ENCODE measurements at regions not wholly inside any gene's neighbourhood (a gene's known extent, or its start where the extent isn't known, plus 50 kb on each side); places are given as distances from the start of the nearest gene placed in this dataset.
A peak's percentile ranks its signal among the peaks of the same experiment; 100 is the strongest.
"Not testable (repeated sequence)": the region's sequence is repeated elsewhere in the genome, so short reads cannot be mapped to it uniquely, and the experiment has no call there.

DNA sequence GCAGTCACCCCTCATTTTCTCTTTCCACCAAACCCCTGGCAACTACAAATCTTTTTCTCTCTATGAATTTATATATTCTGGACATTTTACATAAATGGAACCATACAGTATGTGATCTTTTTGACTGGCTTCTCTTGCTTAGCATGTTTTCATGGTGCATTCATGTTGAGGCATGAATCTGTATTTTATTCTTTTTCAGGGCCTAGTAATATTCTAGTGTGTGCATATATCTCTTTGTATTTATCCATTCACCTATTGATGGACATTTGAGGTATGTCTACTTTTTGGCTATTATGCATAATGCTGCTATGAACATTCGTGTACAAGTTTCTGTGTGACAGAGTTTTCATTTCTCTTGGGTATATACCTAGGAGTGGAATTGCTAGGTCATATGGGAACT is 78.2 kb downstream of the HACD1 start:
- CTCF ChIA-PET = no interaction called here
- H3K27me3 Mint-ChIP-seq = peaks cover 12% of the 10 kb centered on the region
- H3K27ac Mint-ChIP-seq = no peak overlapping the region
- no peak for DNase-seq
- H3K9me3 Mint-ChIP-seq = peaks cover 4% of the 10 kb centered on the region
- no peaks in the 10 kb centered on the region for H3K4me1 Mint-ChIP-seq
- no peak overlapping the region for H3K4me3 Mint-ChIP-seq
- no peaks in the 10 kb centered on the region for H3K36me3 Mint-ChIP-seq (ENCODE audit: low read depth)
- POLR2A ChIA-PET = no interaction called here

DNA sequence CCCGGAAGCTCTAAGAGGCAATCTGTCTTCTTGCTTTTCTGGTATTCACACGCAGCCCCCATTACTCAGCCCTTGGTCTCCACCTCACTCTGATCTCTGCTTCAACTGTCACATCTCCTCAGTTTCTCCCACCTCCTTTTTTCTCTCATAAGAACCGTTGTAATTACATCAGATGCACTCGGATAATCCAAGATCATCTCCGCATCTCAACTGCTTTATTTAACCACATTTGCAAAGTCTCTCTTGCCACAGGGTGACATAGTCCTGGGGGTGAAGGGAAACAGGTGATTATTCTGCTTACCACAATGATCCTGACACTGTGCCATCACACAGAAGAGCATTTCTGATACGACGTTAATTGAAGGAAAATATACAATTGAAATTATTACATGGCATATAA is 79.9 kb downstream of the HACD1 start:
- Mint-ChIP-seq H3K9me3 (peaks cover 4% of the 10 kb centered on the region), H3K27ac (no peak overlapping the region), H3K4me3 (no peak overlapping the region), H3K27me3 (peaks cover 12% of the 10 kb centered on the region), H3K36me3 (ENCODE audit: low read depth) (no peaks in the 10 kb centered on the region), H3K4me1 (no peaks in the 10 kb centered on the region)
- DNase-seq = no peak
- ChIA-PET CTCF (no interaction called here), POLR2A (no interaction called here)

DNA sequence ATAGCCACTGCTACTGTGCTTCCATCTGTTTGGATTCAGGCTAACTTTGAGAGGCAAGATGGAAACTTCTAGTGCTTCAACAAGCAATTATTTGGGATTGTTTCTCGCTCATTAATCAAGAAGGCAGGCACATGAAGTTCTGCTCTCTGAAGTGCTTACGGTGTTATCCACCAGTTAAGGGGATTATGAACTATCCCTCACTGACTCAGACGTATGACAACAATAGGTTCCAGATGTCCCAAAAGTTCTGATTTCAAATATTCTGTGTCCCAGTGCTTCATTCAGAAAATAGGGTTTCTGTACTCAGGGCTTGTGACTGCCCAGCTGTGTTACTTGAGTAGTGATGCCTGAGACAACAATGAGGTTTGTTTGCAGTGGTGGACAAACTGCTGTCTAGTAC is 81.0 kb downstream of the HACD1 start:
- POLR2A ChIA-PET = no interaction called here
- H3K27ac Mint-ChIP-seq = no peak overlapping the region
- DNase-seq = no peak
- peaks cover 4% of the 10 kb centered on the region for H3K9me3 Mint-ChIP-seq
- H3K4me3 Mint-ChIP-seq = no peak overlapping the region
- no peaks in the 10 kb centered on the region for H3K36me3 Mint-ChIP-seq (ENCODE audit: low read depth)
- CTCF ChIA-PET = interaction anchor here (0.6 kb wide), 1 partner anchor 104 kb away, joined by 4 read pairs; no protein-coding TSS in a partner anchor
- H3K27me3 Mint-ChIP-seq = peaks cover 11% of the 10 kb centered on the region
- H3K4me1 Mint-ChIP-seq = no peaks in the 10 kb centered on the region

DNA sequence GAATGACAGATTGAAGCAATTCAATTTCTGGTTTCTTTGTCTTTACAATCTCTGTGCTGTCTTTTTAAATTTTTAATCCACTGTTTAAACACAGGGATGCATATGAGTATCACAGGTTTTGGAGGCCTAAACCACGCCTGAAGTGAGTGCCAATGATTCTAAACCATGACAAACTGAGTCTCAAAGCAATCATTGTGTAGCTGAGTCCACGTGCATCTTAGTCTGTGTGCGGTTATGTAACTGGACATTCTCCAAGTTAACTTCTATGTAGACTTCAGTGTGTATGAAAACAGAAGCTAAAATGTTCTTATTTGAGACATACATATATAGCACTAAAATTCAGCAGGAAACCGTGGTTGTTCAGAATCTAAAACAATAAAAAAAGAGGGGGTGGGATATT is 79.3 kb upstream of the ST8SIA6 start:
- CTCF ChIA-PET = no interaction called here
- Mint-ChIP-seq H3K27ac (no peak overlapping the region), H3K9me3 (peaks cover under 1% of the 10 kb centered on the region), H3K4me1 (no peaks in the 10 kb centered on the region), H3K36me3 (ENCODE audit: low read depth) (no peaks in the 10 kb centered on the region), H3K27me3 (peaks cover 9% of the 10 kb centered on the region), H3K4me3 (no peak overlapping the region)
- DNase-seq = no peak
- POLR2A ChIA-PET = no interaction called here

DNA sequence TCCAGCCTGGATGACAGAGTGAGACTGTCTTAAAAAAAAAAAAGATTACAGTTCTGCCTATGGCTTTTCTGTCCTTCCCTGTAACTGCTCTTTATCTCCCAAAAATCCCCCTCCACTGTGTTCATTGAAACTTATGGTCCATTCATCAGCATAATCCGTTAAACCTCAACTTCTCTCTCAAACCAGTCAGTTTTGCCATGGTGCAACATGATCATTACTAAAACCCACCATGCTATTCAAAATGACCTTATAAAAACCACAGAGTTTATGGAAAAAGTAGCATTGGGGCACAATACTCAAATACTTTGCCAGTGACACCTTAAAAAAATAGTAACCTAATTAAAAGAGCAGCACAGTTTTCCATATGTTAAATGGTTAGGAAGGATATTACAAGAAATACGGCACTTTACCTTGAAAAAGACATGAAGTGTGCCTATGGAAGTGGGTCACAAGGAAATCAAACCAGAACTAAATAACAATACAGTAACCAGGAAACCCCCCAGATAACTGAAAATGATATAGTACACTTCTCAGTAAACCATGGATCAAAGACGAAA is 74.0 kb upstream of the ST8SIA6 start:
- H3K36me3 Mint-ChIP-seq (ENCODE audit: low read depth) = no peaks in the 10 kb centered on the region
- peaks cover 3% of the 10 kb centered on the region for H3K9me3 Mint-ChIP-seq
- H3K4me1 Mint-ChIP-seq = no peaks in the 10 kb centered on the region
- H3K27ac Mint-ChIP-seq = no peak overlapping the region
- H3K4me3 Mint-ChIP-seq = no peak overlapping the region
- peaks cover 8% of the 10 kb centered on the region for H3K27me3 Mint-ChIP-seq
- DNase-seq = no peak
- CTCF ChIA-PET = no interaction called here
- POLR2A ChIA-PET = no interaction called here

DNA sequence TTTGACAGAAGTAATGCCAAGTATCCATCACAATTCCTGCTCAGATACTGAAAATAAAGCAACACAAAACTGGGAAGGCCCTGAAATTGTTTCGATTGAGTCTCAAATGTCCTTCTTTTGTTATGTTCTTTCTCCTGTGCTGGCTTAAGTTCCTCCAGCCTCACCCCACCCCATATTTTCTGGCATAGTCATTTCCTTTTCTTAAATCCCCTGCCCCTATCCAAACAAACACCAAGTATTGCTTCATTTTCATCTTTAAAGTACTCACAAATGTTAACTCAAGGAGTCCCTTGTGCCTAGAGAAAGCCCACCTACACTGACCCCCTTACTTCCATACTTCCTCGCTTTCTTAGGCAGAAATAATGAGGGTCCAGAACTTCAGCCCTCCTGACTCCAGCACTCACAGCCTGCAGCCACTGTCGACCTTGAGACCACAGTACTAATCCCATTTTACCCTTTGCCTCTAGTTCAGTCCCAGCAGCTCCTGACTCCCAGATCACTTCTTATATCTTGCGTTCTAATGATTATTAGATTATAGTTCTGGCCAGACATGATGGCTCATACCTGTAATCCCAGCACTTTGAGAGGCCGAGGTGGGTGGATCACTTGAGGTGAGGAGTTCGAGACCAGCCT is 73.2 kb upstream of the ST8SIA6 start:
- DNase-seq = no peak
- Mint-ChIP-seq H3K36me3 (ENCODE audit: low read depth) (no peaks in the 10 kb centered on the region), H3K27ac (no peak overlapping the region), H3K27me3 (peaks cover 14% of the 10 kb centered on the region), H3K9me3 (peaks cover 3% of the 10 kb centered on the region), H3K4me3 (no peak overlapping the region), H3K4me1 (no peaks in the 10 kb centered on the region)
- POLR2A ChIA-PET = no interaction called here
- CTCF ChIA-PET = no interaction called here

DNA sequence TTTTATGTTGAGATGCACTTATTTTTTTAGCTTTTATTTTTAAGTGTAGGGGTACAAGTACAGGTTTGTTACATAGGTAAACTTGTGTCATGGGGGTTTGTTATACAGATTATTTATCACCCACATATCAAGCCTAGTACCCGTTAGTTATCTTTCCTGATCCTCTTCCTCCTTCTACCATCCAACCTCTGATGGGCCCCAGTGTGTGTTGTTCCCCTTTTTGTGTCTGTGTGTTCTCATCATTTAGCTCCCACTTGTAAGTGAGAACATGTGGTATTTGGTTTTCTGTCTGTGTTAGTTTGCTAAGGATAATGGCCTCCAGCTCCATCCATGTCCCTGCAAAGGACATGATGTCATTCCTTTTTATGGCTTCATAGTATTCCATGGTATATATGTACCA is 72.2 kb upstream of the ST8SIA6 start:
- H3K4me1 Mint-ChIP-seq; CTCF ChIA-PET; H3K36me3 Mint-ChIP-seq (ENCODE audit: low read depth); POLR2A ChIA-PET; H3K9me3 Mint-ChIP-seq; DNase-seq; H3K27ac Mint-ChIP-seq; H3K4me3 Mint-ChIP-seq: not testable (repeated sequence)
- peaks cover 16% of the 10 kb centered on the region for H3K27me3 Mint-ChIP-seq

DNA sequence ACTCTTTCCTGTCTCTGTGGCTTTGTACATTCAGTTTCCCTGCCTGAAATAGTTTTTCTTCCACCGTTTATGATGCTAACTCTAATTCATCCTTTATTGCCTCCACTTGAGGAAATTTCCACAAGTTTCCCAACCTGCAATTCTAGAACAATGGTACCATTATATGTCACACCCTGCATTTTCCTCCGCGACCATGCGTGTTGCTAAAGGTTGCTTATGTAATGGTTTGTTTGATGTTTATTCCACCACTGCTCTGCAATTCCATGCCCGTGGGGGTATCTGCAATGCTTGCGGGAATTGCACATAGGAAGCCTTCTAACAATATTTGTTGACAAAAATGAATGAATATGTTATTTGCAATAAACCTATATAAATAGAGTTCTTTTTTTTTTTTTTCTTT is 69.5 kb upstream of the ST8SIA6 start:
- H3K27ac Mint-ChIP-seq = no peak overlapping the region
- CTCF ChIA-PET = interaction anchor here (0.7 kb wide), 2 partner anchors 72 to 100 kb away, joined by 3 read pairs; no protein-coding TSS in a partner anchor
- POLR2A ChIA-PET = no interaction called here

DNA sequence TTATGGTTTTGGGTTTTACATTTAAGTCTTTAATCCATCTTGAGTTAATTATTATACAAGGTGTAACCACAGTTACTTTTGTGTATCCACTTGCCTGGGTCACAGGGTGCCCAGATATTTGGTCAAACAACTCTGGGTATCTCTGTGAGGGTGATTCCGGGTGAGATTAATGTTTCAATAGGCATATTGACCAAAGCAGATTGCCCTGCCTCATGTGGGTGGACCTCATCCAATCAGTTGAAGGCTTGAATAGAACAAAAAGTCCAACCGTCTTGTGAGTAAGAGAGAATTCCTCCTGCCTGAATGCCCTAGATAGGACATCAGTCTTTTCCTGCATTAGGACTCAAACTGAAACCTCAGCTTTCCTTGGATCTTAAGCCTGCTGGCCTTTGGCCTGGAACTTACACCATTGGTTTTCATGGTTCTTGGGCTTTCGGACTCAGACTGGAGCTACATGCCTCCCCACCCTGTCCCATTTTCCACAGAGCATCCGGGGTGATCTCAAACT is 68.9 kb upstream of the ST8SIA6 start:
- CTCF ChIA-PET = no interaction called here
- POLR2A ChIA-PET = no interaction called here
- peaks cover 22% of the 10 kb centered on the region for H3K27me3 Mint-ChIP-seq
- no peak overlapping the region for H3K27ac Mint-ChIP-seq
- peaks cover 2% of the 10 kb centered on the region for H3K36me3 Mint-ChIP-seq (ENCODE audit: low read depth)
- H3K9me3 Mint-ChIP-seq = peaks cover 3% of the 10 kb centered on the region
- DNase-seq = no peak
- no peak overlapping the region for H3K4me3 Mint-ChIP-seq
- no peaks in the 10 kb centered on the region for H3K4me1 Mint-ChIP-seq

More for the DNA sequence above, 69.5 kb upstream of the ST8SIA6 start:
- DNase-seq = no peak
- H3K4me1 Mint-ChIP-seq = no peaks in the 10 kb centered on the region
- peaks cover 3% of the 10 kb centered on the region for H3K9me3 Mint-ChIP-seq
- peaks cover 2% of the 10 kb centered on the region for H3K36me3 Mint-ChIP-seq (ENCODE audit: low read depth)
- peaks cover 22% of the 10 kb centered on the region for H3K27me3 Mint-ChIP-seq
- no peak overlapping the region for H3K4me3 Mint-ChIP-seq

DNA sequence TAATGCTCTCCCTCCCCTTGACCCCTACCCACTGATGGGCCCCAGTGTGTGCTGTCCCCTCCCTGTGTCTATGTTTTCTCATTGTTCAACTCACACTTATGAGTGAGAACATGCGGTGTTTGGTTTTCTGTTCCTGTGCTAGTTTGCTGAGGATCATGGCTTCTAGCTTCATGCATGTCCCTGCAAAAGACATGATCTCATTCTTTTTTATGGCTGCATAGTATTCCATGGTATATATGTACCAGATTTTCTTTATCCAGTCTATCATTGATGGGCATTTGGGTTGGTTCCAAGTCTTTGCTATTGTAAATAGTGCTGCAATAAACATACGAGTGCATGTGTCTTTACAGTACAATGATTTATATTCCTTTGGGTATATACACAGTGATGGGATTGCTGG is 67.9 kb upstream of the ST8SIA6 start:
- H3K27ac Mint-ChIP-seq; DNase-seq; H3K4me1 Mint-ChIP-seq; H3K9me3 Mint-ChIP-seq; CTCF ChIA-PET; H3K4me3 Mint-ChIP-seq; H3K36me3 Mint-ChIP-seq (ENCODE audit: low read depth); POLR2A ChIA-PET: not testable (repeated sequence)
- H3K27me3 Mint-ChIP-seq = peaks cover 20% of the 10 kb centered on the region

DNA sequence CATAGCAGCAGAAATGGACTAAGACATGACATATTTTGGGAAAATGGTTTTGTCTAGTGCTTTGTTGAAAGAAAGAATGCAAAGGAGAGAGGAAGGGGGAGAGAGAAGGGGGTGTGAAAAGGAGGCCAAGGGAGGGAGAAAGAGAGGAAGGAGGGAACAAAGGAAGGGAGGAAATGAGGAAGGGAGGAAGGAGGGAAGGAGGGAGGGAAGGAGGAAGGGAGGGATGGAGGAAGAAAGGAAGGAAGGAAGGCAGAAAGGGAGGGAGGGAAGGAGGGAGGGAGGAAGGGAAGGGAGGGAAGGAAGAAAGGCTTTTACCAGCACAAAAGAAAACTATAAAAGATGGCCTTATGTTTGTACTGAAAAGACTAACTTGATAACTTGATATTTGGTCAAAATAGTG is 65.1 kb upstream of the ST8SIA6 start:
- H3K36me3 Mint-ChIP-seq (ENCODE audit: low read depth) = peaks cover 6% of the 10 kb centered on the region
- peaks cover 2% of the 10 kb centered on the region for H3K9me3 Mint-ChIP-seq
- POLR2A ChIA-PET = no interaction called here
- no peaks in the 10 kb centered on the region for H3K4me1 Mint-ChIP-seq
- H3K27ac Mint-ChIP-seq = no peak overlapping the region
- DNase-seq = no peak
- CTCF ChIA-PET = no interaction called here
- no peak overlapping the region for H3K4me3 Mint-ChIP-seq
- peaks cover 18% of the 10 kb centered on the region for H3K27me3 Mint-ChIP-seq

DNA sequence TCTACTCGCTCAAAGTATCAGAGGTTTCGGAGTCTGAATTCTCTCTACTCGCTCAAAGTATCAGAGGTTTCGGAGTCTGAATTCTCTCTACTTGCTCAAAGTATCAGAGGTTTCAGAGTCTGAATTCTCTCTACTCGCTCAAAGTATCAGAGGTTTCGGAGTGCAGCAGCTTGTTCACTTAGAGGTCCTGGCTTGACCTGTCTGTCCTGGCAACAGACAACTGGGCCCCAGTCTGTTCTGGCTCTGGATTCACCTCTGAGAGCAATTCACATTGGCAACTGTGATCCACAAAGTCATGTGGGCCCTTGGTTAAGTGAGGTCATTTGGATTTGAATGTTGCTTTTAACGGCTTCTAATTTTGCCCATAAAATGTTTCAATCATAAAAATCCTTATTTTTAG is 63.9 kb upstream of the ST8SIA6 start:
- ChIA-PET POLR2A (no interaction called here), CTCF (no interaction called here)
- peaks cover 2% of the 10 kb centered on the region for H3K9me3 Mint-ChIP-seq
- no peak overlapping the region for H3K4me3 Mint-ChIP-seq
- peaks cover 6% of the 10 kb centered on the region for H3K36me3 Mint-ChIP-seq (ENCODE audit: low read depth)
- H3K27me3 Mint-ChIP-seq = peaks cover 13% of the 10 kb centered on the region
- no peak overlapping the region for H3K27ac Mint-ChIP-seq
- peaks cover 3% of the 10 kb centered on the region for H3K4me1 Mint-ChIP-seq
- no peak for DNase-seq

DNA sequence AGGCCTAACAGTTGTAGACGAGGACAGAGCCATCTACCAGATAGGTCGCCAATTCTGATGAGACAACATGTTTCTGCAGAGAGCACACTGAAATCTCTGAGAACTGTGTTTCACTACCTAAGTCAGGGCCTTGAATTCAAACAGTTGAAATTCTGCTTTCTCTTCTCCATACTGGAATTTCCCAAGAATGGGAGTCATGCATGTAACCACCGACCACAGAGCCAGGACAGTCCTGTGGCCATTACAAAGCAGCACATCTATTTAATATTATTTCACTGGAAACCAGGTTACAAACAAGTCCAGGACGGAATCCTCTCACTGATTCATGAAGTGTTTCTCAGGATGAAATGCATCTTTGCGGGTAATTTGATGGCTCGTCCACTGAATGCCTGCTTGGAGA is 62.0 kb upstream of the ST8SIA6 start:
- ChIA-PET CTCF (no interaction called here), POLR2A (no interaction called here)
- H3K4me3 Mint-ChIP-seq = no peak overlapping the region
- no peak overlapping the region for H3K27ac Mint-ChIP-seq
- peaks cover 2% of the 10 kb centered on the region for H3K9me3 Mint-ChIP-seq
- DNase-seq = no peak
- peaks cover 21% of the 10 kb centered on the region for H3K4me1 Mint-ChIP-seq
- H3K27me3 Mint-ChIP-seq = peaks cover 4% of the 10 kb centered on the region
- H3K36me3 Mint-ChIP-seq (ENCODE audit: low read depth) = peaks cover 7% of the 10 kb centered on the region

DNA sequence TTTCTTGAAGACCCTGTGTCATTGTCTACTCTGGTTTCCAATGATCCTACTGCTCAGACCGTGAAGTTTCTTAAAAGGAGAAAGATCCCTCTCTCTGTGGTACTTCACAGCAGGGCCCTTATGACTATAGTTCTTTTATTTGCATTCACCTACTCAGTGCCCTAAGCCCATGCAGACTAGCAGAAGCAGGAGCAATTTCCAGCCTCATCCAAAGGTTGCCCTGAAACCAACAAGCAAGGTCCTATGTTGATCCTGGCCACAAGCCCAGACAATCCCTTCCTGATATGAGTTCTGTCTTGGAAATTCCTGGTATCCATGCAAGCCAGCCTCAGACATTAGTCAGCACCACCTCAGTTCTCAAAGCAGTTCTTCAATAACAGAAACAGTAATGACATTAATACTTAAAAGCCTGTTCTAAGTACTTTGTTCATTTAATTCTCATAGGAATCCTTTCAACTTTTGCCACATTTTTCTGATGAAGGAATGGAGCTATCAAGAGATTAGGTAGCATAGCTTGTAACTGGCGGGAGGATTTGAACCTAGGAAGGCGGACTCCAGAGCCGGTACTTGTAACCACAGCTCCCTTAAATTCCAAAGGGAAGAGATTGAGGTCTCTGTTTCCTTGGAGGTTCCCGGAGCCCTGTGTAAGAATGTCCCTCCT is 58.1 kb upstream of the ST8SIA6 start:
- Mint-ChIP-seq H3K9me3 (peaks cover 7% of the 10 kb centered on the region), H3K4me3 (no peak overlapping the region), H3K27me3 (no peaks in the 10 kb centered on the region), H3K27ac (peak overlapping the region; percentile 59), H3K36me3 (ENCODE audit: low read depth) (peaks cover 16% of the 10 kb centered on the region), H3K4me1 (peaks cover 55% of the 10 kb centered on the region)
- CTCF ChIA-PET = no interaction called here
- POLR2A ChIA-PET = interaction anchor here (8.3 kb wide), 1 partner anchor 85 kb away, joined by 55 read pairs; no protein-coding TSS in a partner anchor
- no peak for DNase-seq
